Suprapubic skin (tissue), 4 donors: ENCODE measurements at regions not wholly inside any gene's neighbourhood (a gene's known extent, or its start where the extent isn't known, plus 50 kb on each side); places are given as distances from the start of the nearest gene placed in this dataset.

Experiments
- POLR2A ChIP-seq, 2 donors: fragments of 450-650 bp; IDR thresholded peaks; one replicate each; pipeline ENCODE4 v1.6.1; 2017; ENCODE audit warnings: antibody characterized with exemption in 2 of 2, mild to moderate bottlenecking in 2 of 2, moderate library complexity in 2 of 2
- POLR2AphosphoS5 ChIP-seq, 3 donors: sonication (generic); formaldehyde crosslinking; IDR thresholded peaks; one replicate each; pipeline ENCODE4 v1.6.1; 2017; ENCODE audit warnings: antibody characterized with exemption in 3 of 3
- TF ChIP-seq, protein P1 (sequence below), 2 donors: fragments of 200-600 bp in 1 of 2; fragments of 450-650 bp in 1 of 2; sonication (generic) in 1 of 2; IDR thresholded peaks; one replicate each; pipeline ENCODE4 v1.5.1; 2016 to 2019; ENCODE audit warnings: antibody characterized with exemption in 2 of 2, mild to moderate bottlenecking in 1 of 2, moderate library complexity in 1 of 2

DNA sequence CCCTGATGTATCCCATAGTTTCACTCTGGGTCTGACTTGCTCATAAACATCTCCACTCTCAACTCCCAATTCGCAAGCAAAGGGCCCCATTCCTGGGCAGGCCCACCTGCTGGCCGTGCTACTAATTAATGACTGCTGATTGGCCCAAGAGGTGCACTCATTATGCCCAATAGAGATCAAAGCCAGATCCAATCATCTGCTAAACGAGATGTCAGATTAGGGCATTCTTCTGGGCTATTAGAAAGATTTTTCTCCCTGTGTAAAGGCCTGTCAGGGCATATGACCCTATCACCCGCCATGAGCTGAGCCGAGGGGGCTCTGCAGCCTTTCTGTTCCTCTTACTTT lies 103.4 kb upstream of the HAAO start:
- no peak for TF ChIP-seq POLR2A (IDR thresholded peaks at IDR 0.05)
- no peak for TF ChIP-seq POLR2AphosphoS5 (IDR thresholded peaks at IDR 0.05)
- TF ChIP-seq, protein P1, sequence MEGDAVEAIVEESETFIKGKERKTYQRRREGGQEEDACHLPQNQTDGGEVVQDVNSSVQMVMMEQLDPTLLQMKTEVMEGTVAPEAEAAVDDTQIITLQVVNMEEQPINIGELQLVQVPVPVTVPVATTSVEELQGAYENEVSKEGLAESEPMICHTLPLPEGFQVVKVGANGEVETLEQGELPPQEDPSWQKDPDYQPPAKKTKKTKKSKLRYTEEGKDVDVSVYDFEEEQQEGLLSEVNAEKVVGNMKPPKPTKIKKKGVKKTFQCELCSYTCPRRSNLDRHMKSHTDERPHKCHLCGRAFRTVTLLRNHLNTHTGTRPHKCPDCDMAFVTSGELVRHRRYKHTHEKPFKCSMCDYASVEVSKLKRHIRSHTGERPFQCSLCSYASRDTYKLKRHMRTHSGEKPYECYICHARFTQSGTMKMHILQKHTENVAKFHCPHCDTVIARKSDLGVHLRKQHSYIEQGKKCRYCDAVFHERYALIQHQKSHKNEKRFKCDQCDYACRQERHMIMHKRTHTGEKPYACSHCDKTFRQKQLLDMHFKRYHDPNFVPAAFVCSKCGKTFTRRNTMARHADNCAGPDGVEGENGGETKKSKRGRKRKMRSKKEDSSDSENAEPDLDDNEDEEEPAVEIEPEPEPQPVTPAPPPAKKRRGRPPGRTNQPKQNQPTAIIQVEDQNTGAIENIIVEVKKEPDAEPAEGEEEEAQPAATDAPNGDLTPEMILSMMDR (IDR thresholded peaks at IDR 0.05) = no peak
